ENCODE measurements at regions not wholly inside any gene's neighbourhood (a gene's known extent, or its start where the extent isn't known, plus 50 kb on each side); places are given as distances from the start of the nearest gene placed in this dataset.

GRCh38 chr5:118016396-118016795 lies 972.0 kb downstream of the DTWD2 start:
- ATAC-seq (ENCODE audit: low FRiP score) (no peak), DNase-seq (no peak)
- no peaks in the 10 kb centered on the region for H3K9me3 ChIP-seq (ENCODE audit: control insufficient read depth, low read length)
- no peak overlapping the region for H3K4me3 ChIP-seq (ENCODE audit: low read length in 2 of 2)
- intact Hi-C loops (cut with DNase I): no loop called here
- H3K36me3 ChIP-seq (ENCODE audit: control insufficient read depth in 1 of 2, insufficient read depth in 2 of 2, low read length in 1 of 2): no peaks in the 10 kb centered on the region
- H3K27me3 ChIP-seq (ENCODE audit: control insufficient read depth in 1 of 2, insufficient read depth in 2 of 2, low read length in 1 of 2): no peaks in the 10 kb centered on the region
- no peaks in the 10 kb centered on the region for H3K4me1 ChIP-seq (ENCODE audit: control insufficient read depth in 1 of 2, insufficient read depth in 2 of 2, low read length in 2 of 2)
- H3K27ac ChIP-seq (ENCODE audit: low read depth in 1 of 2, low read length in 2 of 2): no peak overlapping the region

- H3K27ac ChIP-seq (ENCODE audit: low read depth in 1 of 2, low read length in 2 of 2): no peak overlapping the region
- H3K27me3 ChIP-seq (ENCODE audit: control insufficient read depth in 1 of 2, insufficient read depth in 2 of 2, low read length in 1 of 2): no peaks in the 10 kb centered on the region
- 47 to 54% methylated on average over 2 of the region's 2 CpGs for WGBS, 2 donors
- no peak overlapping the region for H3K4me3 ChIP-seq (ENCODE audit: low read length in 2 of 2)
- intact Hi-C loops (cut with DNase I): no loop called here
- H3K9me3 ChIP-seq (ENCODE audit: control insufficient read depth, low read length): no peaks in the 10 kb centered on the region
- DNase-seq (no peak), ATAC-seq (ENCODE audit: low FRiP score) (no peak)
- H3K36me3 ChIP-seq (ENCODE audit: control insufficient read depth in 1 of 2, insufficient read depth in 2 of 2, low read length in 1 of 2): no peaks in the 10 kb centered on the region
- H3K4me1 ChIP-seq (ENCODE audit: control insufficient read depth in 1 of 2, insufficient read depth in 2 of 2, low read length in 2 of 2): no peaks in the 10 kb centered on the region
These were observed 972.8 kb downstream of the DTWD2 start for GRCh38 chr5:118015511-118015910.

DNA sequence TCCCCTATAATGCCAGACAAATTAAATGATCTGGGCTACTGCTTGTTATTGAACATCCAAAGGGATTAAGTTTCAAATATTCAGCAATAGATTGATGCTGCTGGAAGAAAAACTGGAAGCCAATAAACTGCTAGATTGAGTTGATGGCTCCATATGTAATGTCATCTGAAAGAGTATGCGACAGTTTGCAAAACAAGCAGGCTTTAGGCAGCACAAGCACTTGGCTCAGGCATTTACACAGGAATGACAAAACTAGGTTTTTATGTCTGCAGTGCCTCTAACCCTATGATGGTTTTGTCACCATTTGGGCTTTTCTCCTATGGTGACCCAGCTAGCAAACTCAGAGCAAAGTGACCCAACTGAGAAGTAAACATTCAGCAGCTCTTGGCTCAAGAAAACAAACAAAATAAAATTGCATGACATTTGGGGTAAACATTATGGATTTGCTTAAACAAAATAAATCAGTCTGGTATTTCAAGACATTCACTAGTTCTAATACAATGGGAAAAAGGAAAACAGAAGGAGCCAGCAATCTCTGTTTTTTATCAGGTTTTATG lies 978.5 kb downstream of the DTWD2 start:
- 73 to 79% methylated on average over 1 of the region's 1 CpG for WGBS, 2 donors
- no peak for DNase-seq
- intact Hi-C loops (cut with DNase I): no loop called here
- no peak for ATAC-seq (ENCODE audit: low FRiP score)
- Histone ChIP-seq H3K36me3 (ENCODE audit: control insufficient read depth in 1 of 2, insufficient read depth in 2 of 2, low read length in 1 of 2) (no peaks in the 10 kb centered on the region), H3K9me3 (ENCODE audit: control insufficient read depth, low read length) (no peaks in the 10 kb centered on the region), H3K27me3 (ENCODE audit: control insufficient read depth in 1 of 2, insufficient read depth in 2 of 2, low read length in 1 of 2) (no peaks in the 10 kb centered on the region), H3K4me1 (ENCODE audit: control insufficient read depth in 1 of 2, insufficient read depth in 2 of 2, low read length in 2 of 2) (no peaks in the 10 kb centered on the region), H3K27ac (ENCODE audit: low read depth in 1 of 2, low read length in 2 of 2) (no peak overlapping the region), H3K4me3 (ENCODE audit: low read length in 2 of 2) (no peak overlapping the region)

GRCh38 chr5:118008779-118009178 lies 979.6 kb downstream of the DTWD2 start:
- Histone ChIP-seq H3K4me3 (ENCODE audit: low read length in 2 of 2) (no peak overlapping the region), H3K27ac (ENCODE audit: low read depth in 1 of 2, low read length in 2 of 2) (no peak overlapping the region), H3K27me3 (ENCODE audit: control insufficient read depth in 1 of 2, insufficient read depth in 2 of 2, low read length in 1 of 2) (no peaks in the 10 kb centered on the region), H3K36me3 (ENCODE audit: control insufficient read depth in 1 of 2, insufficient read depth in 2 of 2, low read length in 1 of 2) (no peaks in the 10 kb centered on the region), H3K9me3 (ENCODE audit: control insufficient read depth, low read length) (no peaks in the 10 kb centered on the region), H3K4me1 (ENCODE audit: control insufficient read depth in 1 of 2, insufficient read depth in 2 of 2, low read length in 2 of 2) (no peaks in the 10 kb centered on the region)
- intact Hi-C loops (cut with DNase I): no loop called here
- 85 to 96% methylated on average over 1 of the region's 1 CpG for WGBS, 2 donors
- ATAC-seq (ENCODE audit: low FRiP score): no peak
- no peak for DNase-seq

DNA sequence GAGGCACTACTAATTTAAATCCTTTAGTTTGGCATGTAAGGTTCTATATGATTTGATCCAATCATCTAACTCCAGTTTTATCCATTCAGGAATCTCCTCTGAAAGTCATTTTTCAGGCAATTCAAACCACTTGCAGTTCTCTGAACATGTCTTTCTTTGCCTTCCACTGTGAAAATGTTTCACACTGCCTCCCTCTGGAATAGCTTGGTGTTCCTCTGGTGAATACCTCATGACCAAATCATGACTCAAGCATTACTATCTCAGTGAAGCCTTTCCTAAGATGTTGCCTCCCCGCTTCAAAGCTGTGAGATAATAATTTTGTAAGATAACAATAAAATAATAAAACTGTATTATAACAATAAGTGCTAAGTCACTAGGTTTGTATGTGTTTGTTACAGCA lies 981.1 kb downstream of the DTWD2 start:
- Histone ChIP-seq H3K4me3 (ENCODE audit: low read length in 2 of 2) (no peak overlapping the region), H3K36me3 (ENCODE audit: control insufficient read depth in 1 of 2, insufficient read depth in 2 of 2, low read length in 1 of 2) (no peaks in the 10 kb centered on the region), H3K27ac (ENCODE audit: low read depth in 1 of 2, low read length in 2 of 2) (no peak overlapping the region), H3K9me3 (ENCODE audit: control insufficient read depth, low read length) (no peaks in the 10 kb centered on the region), H3K4me1 (ENCODE audit: control insufficient read depth in 1 of 2, insufficient read depth in 2 of 2, low read length in 2 of 2) (no peaks in the 10 kb centered on the region), H3K27me3 (ENCODE audit: control insufficient read depth in 1 of 2, insufficient read depth in 2 of 2, low read length in 1 of 2) (no peaks in the 10 kb centered on the region)
- WGBS, 2 donors: 83 to 94% methylated on average over 1 of the region's 1 CpG
- ATAC-seq (ENCODE audit: low FRiP score) (no peak), DNase-seq (no peak)
- intact Hi-C loops (cut with DNase I): no loop called here

- H3K9me3 ChIP-seq (ENCODE audit: control insufficient read depth, low read length): no peaks in the 10 kb centered on the region
- ATAC-seq (ENCODE audit: low FRiP score) (no peak), DNase-seq (no peak)
- H3K36me3 ChIP-seq (ENCODE audit: control insufficient read depth in 1 of 2, insufficient read depth in 2 of 2, low read length in 1 of 2): no peaks in the 10 kb centered on the region
- H3K4me1 ChIP-seq (ENCODE audit: control insufficient read depth in 1 of 2, insufficient read depth in 2 of 2, low read length in 2 of 2): no peaks in the 10 kb centered on the region
- WGBS, 2 donors: 1 to 3% methylated on average over 1 of the region's 1 CpG
- intact Hi-C loops (cut with DNase I): no loop called here
- no peak overlapping the region for H3K4me3 ChIP-seq (ENCODE audit: low read length in 2 of 2)
- H3K27ac ChIP-seq (ENCODE audit: low read depth in 1 of 2, low read length in 2 of 2): no peak overlapping the region
- no peaks in the 10 kb centered on the region for H3K27me3 ChIP-seq (ENCODE audit: control insufficient read depth in 1 of 2, insufficient read depth in 2 of 2, low read length in 1 of 2)
These were observed 982.1 kb downstream of the DTWD2 start for GRCh38 chr5:118006219-118006618.

- no peaks in the 10 kb centered on the region for H3K27me3 ChIP-seq (ENCODE audit: control insufficient read depth in 1 of 2, insufficient read depth in 2 of 2, low read length in 1 of 2)
- no peaks in the 10 kb centered on the region for H3K36me3 ChIP-seq (ENCODE audit: control insufficient read depth in 1 of 2, insufficient read depth in 2 of 2, low read length in 1 of 2)
- H3K4me1 ChIP-seq (ENCODE audit: control insufficient read depth in 1 of 2, insufficient read depth in 2 of 2, low read length in 2 of 2): no peaks in the 10 kb centered on the region
- no peak overlapping the region for H3K4me3 ChIP-seq (ENCODE audit: low read length in 2 of 2)
- intact Hi-C loops (cut with DNase I): no loop called here
- H3K27ac ChIP-seq (ENCODE audit: low read depth in 1 of 2, low read length in 2 of 2): no peak overlapping the region
- ATAC-seq (ENCODE audit: low FRiP score) (no peak), DNase-seq (no peak)
- H3K9me3 ChIP-seq (ENCODE audit: control insufficient read depth, low read length): no peaks in the 10 kb centered on the region
- 42 to 62% methylated on average over 3 of the region's 3 CpGs for WGBS, 2 donors
These were observed 988.3 kb downstream of the DTWD2 start for GRCh38 chr5:117999939-118000549.

- no peak for ATAC-seq (ENCODE audit: low FRiP score)
- intact Hi-C loops (cut with DNase I): no loop called here
- 0 to 10% methylated on average over 2 of the region's 2 CpGs for WGBS, 2 donors
- Histone ChIP-seq H3K36me3 (ENCODE audit: control insufficient read depth in 1 of 2, insufficient read depth in 2 of 2, low read length in 1 of 2) (no peaks in the 10 kb centered on the region), H3K9me3 (ENCODE audit: control insufficient read depth, low read length) (no peaks in the 10 kb centered on the region), H3K4me3 (ENCODE audit: low read length in 2 of 2) (no peak overlapping the region), H3K4me1 (ENCODE audit: control insufficient read depth in 1 of 2, insufficient read depth in 2 of 2, low read length in 2 of 2) (no peaks in the 10 kb centered on the region), H3K27me3 (ENCODE audit: control insufficient read depth in 1 of 2, insufficient read depth in 2 of 2, low read length in 1 of 2) (no peaks in the 10 kb centered on the region), H3K27ac (ENCODE audit: low read depth in 1 of 2, low read length in 2 of 2) (no peak overlapping the region)
- no peak for DNase-seq
These were observed 1005.7 kb downstream of the DTWD2 start for GRCh38 chr5:117982691-117983090.

- H3K36me3 ChIP-seq (ENCODE audit: control insufficient read depth in 1 of 2, insufficient read depth in 2 of 2, low read length in 1 of 2): no peaks in the 10 kb centered on the region
- H3K4me3 ChIP-seq (ENCODE audit: low read length in 2 of 2): no peak overlapping the region
- H3K27ac ChIP-seq (ENCODE audit: low read depth in 1 of 2, low read length in 2 of 2): no peak overlapping the region
- WGBS, 2 donors: 92 to 97% methylated on average over 1 of the region's 1 CpG
- peaks cover 2% of the 10 kb centered on the region for H3K9me3 ChIP-seq (ENCODE audit: control insufficient read depth, low read length)
- no peak for DNase-seq
- H3K27me3 ChIP-seq (ENCODE audit: control insufficient read depth in 1 of 2, insufficient read depth in 2 of 2, low read length in 1 of 2): no peaks in the 10 kb centered on the region
- H3K4me1 ChIP-seq (ENCODE audit: control insufficient read depth in 1 of 2, insufficient read depth in 2 of 2, low read length in 2 of 2): no peaks in the 10 kb centered on the region
- intact Hi-C loops (cut with DNase I): no loop called here
- ATAC-seq (ENCODE audit: low FRiP score): no peak
These were observed 1014.6 kb downstream of the DTWD2 start for GRCh38 chr5:117973785-117974184.

Data from aorta (tissue), 5 donors.